ENCODE measurements at regions not wholly inside any gene's neighbourhood (a gene's known extent, or its start where the extent isn't known, plus 50 kb on each side); places are given as distances from the start of the nearest gene placed in this dataset.

DNA sequence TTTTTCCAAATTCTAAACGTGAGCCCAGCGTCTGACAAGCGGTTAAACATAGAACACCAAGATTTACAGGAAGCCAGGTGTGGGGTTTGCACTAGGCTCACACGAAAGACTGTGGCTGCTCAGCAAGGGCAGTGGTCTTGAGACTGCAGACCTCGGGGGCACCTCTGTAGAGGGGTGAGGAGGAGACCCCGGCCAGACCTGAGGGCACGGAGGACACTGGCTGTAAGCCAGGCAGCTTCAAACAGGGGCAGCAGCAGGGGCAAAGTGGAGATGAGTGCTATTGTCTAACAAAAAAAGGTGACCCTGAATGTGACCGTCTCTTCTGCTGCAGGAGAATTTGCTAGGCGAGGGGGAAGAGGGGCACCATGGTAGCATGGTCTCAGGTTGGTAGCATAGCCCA lies 140.3 kb downstream of the CYP26B1 start:
- TF ChIP-seq, protein P1, sequence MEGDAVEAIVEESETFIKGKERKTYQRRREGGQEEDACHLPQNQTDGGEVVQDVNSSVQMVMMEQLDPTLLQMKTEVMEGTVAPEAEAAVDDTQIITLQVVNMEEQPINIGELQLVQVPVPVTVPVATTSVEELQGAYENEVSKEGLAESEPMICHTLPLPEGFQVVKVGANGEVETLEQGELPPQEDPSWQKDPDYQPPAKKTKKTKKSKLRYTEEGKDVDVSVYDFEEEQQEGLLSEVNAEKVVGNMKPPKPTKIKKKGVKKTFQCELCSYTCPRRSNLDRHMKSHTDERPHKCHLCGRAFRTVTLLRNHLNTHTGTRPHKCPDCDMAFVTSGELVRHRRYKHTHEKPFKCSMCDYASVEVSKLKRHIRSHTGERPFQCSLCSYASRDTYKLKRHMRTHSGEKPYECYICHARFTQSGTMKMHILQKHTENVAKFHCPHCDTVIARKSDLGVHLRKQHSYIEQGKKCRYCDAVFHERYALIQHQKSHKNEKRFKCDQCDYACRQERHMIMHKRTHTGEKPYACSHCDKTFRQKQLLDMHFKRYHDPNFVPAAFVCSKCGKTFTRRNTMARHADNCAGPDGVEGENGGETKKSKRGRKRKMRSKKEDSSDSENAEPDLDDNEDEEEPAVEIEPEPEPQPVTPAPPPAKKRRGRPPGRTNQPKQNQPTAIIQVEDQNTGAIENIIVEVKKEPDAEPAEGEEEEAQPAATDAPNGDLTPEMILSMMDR (IDR thresholded peaks at IDR 0.05; ENCODE audit: unreplicated experiment) = no peak
- Mint-ChIP-seq H3K27ac (no peak overlapping the region), H3K36me3 (no peaks in the 10 kb centered on the region), H3K4me1 (peaks cover 11% of the 10 kb centered on the region), H3K4me3 (no peak overlapping the region), H3K9me3 (no peaks in the 10 kb centered on the region), H3K27me3 (ENCODE audit: low read depth) (no peaks in the 10 kb centered on the region)
- DNase-seq (ENCODE audit: low spot score in 2 of 2, unreplicated experiment in 2 of 2) = no peak

DNA sequence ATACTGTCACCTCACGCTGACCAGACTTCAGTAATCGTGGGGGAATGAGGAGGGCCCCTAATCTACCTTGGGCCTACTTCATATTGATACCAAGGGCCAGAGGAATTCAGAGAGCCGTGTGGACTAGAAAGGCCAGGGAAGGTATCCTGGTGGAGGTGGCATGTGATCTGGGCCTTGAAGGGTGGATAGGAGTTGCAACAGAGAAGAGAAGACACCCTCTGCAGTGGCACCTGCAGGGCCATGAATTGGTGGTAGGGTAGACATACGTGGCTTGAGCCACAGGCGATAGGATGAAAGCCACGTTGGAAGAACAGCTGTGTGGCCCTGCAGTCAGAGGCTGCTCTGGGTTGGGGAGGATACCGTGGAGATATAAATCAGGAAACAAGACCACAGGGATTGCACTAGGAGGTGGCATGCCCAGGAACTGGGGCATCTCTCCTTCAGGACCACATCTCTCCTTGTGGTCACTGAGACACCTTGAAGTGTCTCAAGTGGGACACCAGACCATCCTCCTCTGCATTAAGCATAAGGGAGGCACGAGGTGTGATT lies 141.4 kb downstream of the CYP26B1 start:
- H3K4me1 Mint-ChIP-seq = peaks cover 21% of the 10 kb centered on the region
- H3K27ac Mint-ChIP-seq = no peak overlapping the region
- no peaks in the 10 kb centered on the region for H3K9me3 Mint-ChIP-seq
- TF ChIP-seq, protein P1 (IDR thresholded peaks at IDR 0.05; ENCODE audit: unreplicated experiment) = no peak
- H3K36me3 Mint-ChIP-seq = no peaks in the 10 kb centered on the region
- no peak overlapping the region for H3K4me3 Mint-ChIP-seq
- H3K27me3 Mint-ChIP-seq (ENCODE audit: low read depth) = no peaks in the 10 kb centered on the region
- no peak for DNase-seq (ENCODE audit: low spot score in 2 of 2, unreplicated experiment in 2 of 2)

DNA sequence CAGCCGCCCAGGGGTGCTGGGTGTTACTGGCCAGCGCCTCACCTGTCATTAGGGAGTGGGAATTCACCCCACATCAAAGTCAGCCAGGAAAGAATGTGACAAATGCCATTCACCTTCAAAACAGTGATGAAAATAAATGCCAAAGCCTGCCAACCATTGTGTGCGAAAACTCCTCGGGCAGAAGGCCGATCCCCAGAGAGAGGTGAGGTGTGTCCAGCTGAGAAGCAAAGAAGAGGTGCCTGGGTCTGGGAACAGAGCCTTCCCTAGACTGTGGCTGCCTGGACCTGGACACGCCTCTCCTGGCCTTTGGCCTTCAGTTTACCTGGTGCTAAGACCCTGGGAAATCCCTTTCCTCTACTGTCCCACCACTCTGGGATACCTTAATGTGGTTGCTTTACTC lies 142.7 kb downstream of the CYP26B1 start:
- DNase-seq (ENCODE audit: low spot score in 2 of 2, unreplicated experiment in 2 of 2) = no peak
- Mint-ChIP-seq H3K27ac (no peak overlapping the region), H3K4me3 (no peak overlapping the region)

DNA sequence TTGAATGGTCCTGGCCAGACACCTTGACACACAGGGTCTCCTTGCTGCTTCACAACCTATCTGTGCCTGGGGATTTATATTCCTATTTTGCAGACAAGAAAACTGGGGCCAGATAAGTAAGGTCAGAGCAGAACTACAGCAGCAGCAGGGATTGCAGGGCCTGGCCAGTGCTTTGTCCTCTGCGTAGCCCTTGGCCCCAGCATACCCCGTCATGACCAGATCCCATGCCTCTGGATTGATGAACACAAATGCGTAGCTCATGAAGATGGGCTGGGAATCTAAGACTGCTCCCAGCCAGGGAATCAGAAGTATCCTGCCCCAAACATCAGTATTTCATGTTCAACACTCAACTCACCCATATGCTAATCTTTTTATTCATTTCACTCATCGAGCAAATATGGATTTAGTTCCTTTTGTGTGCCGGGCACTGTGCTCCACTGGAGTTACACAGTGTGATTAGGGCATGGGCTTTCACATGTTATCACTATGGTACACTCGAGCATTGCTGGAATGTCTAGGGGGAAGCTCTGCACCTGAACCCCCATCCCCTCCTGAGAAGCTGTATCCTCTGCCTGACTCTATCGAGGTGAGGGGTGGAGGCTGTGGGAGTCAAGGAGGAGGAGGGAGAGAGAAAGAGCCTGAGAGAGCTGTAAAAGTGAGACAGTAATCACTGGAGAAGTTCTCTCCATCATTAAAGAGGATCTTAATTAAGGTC lies 143.3 kb downstream of the CYP26B1 start:
- H3K4me1 Mint-ChIP-seq = peaks cover 30% of the 10 kb centered on the region
- no peak overlapping the region for H3K27ac Mint-ChIP-seq
- TF ChIP-seq, protein P1 (IDR thresholded peaks at IDR 0.05; ENCODE audit: unreplicated experiment) = no peak
- no peak overlapping the region for H3K4me3 Mint-ChIP-seq
- H3K9me3 Mint-ChIP-seq = no peaks in the 10 kb centered on the region
- H3K36me3 Mint-ChIP-seq = no peaks in the 10 kb centered on the region
- no peaks in the 10 kb centered on the region for H3K27me3 Mint-ChIP-seq (ENCODE audit: low read depth)
- no peak for DNase-seq (ENCODE audit: low spot score in 2 of 2, unreplicated experiment in 2 of 2)

More for the DNA sequence above, 142.7 kb downstream of the CYP26B1 start:
- no peaks in the 10 kb centered on the region for H3K36me3 Mint-ChIP-seq
- peaks cover 30% of the 10 kb centered on the region for H3K4me1 Mint-ChIP-seq
- no peaks in the 10 kb centered on the region for H3K27me3 Mint-ChIP-seq (ENCODE audit: low read depth)
- no peaks in the 10 kb centered on the region for H3K9me3 Mint-ChIP-seq
- TF ChIP-seq, protein P1 (IDR thresholded peaks at IDR 0.05; ENCODE audit: unreplicated experiment) = no peak

DNA sequence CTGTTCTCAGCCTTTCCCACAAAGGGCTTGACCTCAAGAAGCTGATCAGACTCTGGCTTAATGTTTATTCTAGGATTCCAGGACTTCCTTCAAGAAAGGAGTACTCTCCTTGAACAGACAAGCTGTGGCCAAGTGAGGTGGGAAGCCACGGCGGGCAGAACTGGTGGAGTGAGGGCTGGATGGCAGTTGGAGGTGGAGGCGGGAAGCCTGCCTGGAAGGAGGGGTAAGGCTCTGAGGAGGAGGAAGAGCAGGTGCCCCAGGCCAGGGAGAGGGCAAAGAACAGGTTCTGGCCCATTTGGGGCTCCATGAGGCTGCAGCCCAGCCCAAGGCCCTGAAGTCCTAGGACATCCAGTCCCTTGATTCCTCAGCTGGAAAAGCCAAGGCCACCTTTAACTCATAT lies 143.9 kb downstream of the CYP26B1 start:
- Mint-ChIP-seq H3K36me3 (no peaks in the 10 kb centered on the region), H3K27ac (no peak overlapping the region), H3K27me3 (ENCODE audit: low read depth) (no peaks in the 10 kb centered on the region), H3K4me1 (peaks cover 30% of the 10 kb centered on the region), H3K9me3 (no peaks in the 10 kb centered on the region), H3K4me3 (no peak overlapping the region)
- no peak for DNase-seq (ENCODE audit: low spot score in 2 of 2, unreplicated experiment in 2 of 2)
- TF ChIP-seq, protein P1 (IDR thresholded peaks at IDR 0.05; ENCODE audit: unreplicated experiment) = no peak

Measured in mesothelial cell of epicardium (in vitro differentiated cells).